ENCODE measurements at regions not wholly inside any gene's neighbourhood (a gene's known extent, or its start where the extent isn't known, plus 50 kb on each side); places are given as distances from the start of the nearest gene placed in this dataset.
A peak's percentile ranks its signal among the peaks of the same experiment; 100 is the strongest.
"Not testable (repeated sequence)": the region's sequence is repeated elsewhere in the genome, so short reads cannot be mapped to it uniquely, and the experiment has no call there.

DNA sequence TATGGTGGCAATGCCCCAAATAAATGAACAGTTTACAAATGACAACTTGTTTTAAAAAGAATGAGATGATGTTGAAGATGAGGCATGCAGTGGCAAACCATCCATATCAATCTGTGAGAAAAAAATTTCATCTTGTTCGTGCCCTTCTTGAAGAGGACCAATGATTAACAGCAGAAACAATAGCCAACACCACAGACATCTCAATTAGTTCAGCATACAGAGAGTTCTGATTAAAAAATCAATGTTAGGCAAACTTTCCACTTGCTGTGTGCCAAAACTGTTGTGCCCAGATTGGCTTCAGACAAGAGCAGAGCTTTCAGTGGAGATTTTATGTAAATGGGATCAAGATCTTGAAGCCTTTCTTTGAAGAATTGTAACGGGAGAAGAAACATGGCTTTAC lies 329.9 kb downstream of the BMP4 start:
- Histone ChIP-seq H3K9me3 (ENCODE audit: control insufficient read depth in 5 of 5, low read length in 5 of 5) (no peaks in the 10 kb centered on the region), H3K9ac (ENCODE audit: low read length in 5 of 5) (no peak overlapping the region), H3K4me1 (ENCODE audit: control insufficient read depth in 5 of 5, insufficient read depth in 5 of 5, low read length in 5 of 5) (peaks cover 0 to 4% (median 2%) of the 10 kb centered on the region in 5 donors), H3K27ac (ENCODE audit: low read depth, low read length) (no peak overlapping the region), H3K27me3 (ENCODE audit: control insufficient read depth in 5 of 5, insufficient read depth in 4 of 5, low read length in 5 of 5) (peaks cover 0 to 2% (median 0%) of the 10 kb centered on the region in 5 donors), H3K36me3 (ENCODE audit: control insufficient read depth in 5 of 5, insufficient read depth in 5 of 5, low read length in 5 of 5) (no peaks in the 10 kb centered on the region), H3K4me3 (ENCODE audit: low read depth in 1 of 5, low read length in 5 of 5) (no peak overlapping the region)

DNA sequence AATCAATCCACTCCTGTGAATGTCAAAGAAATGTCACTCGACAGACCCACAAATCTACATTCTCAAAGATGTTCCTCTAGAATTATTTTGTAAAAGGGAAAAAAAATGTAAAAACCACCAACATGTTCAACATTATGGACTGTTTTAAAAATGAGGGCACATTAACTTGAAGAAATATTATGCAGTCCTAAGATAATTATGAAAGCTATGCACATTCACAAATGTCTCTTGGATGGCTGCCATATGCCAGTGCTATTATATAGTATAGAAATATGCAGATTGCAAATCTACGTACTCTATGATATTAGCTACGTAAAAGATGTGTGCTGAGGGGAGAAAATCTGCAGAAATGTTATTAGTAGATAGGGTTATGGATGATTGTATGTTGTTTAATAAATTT lies 334.2 kb downstream of the BMP4 start:
- Histone ChIP-seq H3K4me3 (ENCODE audit: low read depth in 1 of 5, low read length in 5 of 5) (no peak overlapping the region), H3K9me3 (ENCODE audit: control insufficient read depth in 5 of 5, low read length in 5 of 5) (no peaks in the 10 kb centered on the region), H3K4me1 (ENCODE audit: control insufficient read depth in 5 of 5, insufficient read depth in 5 of 5, low read length in 5 of 5) (peaks cover 0 to 32% (median 23%) of the 10 kb centered on the region in 5 donors), H3K27me3 (ENCODE audit: control insufficient read depth in 5 of 5, insufficient read depth in 4 of 5, low read length in 5 of 5) (peaks cover 0 to 2% (median 0%) of the 10 kb centered on the region in 5 donors), H3K36me3 (ENCODE audit: control insufficient read depth in 5 of 5, insufficient read depth in 5 of 5, low read length in 5 of 5) (no peaks in the 10 kb centered on the region), H3K9ac (ENCODE audit: low read length in 5 of 5) (no peak overlapping the region), H3K27ac (ENCODE audit: low read depth, low read length) (no peak overlapping the region)

DNA sequence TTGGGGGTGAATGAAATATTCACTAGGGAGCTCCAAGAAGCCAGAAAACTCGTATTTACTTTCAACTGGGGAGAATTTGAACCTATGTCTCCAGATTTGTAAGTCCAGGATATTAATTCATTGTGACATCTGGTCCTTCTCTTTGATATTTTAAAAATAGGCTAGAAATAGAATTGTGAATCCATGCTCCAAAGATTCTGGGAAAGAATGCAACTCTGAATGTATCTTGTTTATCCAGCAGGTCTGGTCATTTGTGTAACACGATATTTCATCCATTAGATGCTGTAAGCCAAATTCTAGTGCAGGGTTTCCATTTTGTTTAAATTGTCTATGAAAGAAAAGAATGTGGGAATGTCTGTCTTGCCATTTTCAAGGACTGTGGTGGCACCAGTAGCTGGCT lies 334.7 kb downstream of the BMP4 start:
- H3K27ac ChIP-seq (ENCODE audit: low read depth, low read length) = no peak overlapping the region
- H3K9me3 ChIP-seq (ENCODE audit: control insufficient read depth in 5 of 5, low read length in 5 of 5) = peaks cover 0 to under 1% (median 0%) of the 10 kb centered on the region in 5 donors
- no peak overlapping the region for H3K9ac ChIP-seq (ENCODE audit: low read length in 5 of 5)
- no peaks in the 10 kb centered on the region for H3K36me3 ChIP-seq (ENCODE audit: control insufficient read depth in 5 of 5, insufficient read depth in 5 of 5, low read length in 5 of 5)
- H3K27me3 ChIP-seq (ENCODE audit: control insufficient read depth in 5 of 5, insufficient read depth in 4 of 5, low read length in 5 of 5) = peaks cover 0 to 2% (median 0%) of the 10 kb centered on the region in 5 donors
- H3K4me3 ChIP-seq (ENCODE audit: low read depth in 1 of 5, low read length in 5 of 5) = no peak overlapping the region
- peaks cover 0 to 32% (median 23%) of the 10 kb centered on the region in 5 donors for H3K4me1 ChIP-seq (ENCODE audit: control insufficient read depth in 5 of 5, insufficient read depth in 5 of 5, low read length in 5 of 5)

DNA sequence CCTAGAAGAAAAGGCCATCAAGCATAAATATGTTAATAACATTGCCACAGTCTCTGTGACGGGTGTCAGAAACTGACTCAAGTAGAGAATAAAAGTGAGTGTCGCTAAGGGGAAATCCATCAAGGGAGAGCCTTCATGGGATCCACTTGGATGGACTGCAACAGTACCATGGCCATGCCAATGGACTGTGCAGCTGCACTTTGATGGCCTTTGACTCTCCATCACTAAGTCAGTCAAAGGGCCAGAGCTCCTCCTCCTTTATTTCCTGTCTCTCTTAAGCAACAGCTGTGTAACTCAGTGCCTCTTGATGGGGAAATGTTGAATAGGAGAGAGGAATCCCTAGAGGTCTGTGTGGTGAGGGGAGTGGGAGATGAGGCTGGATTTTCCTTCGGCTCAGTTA lies 335.2 kb downstream of the BMP4 start:
- Histone ChIP-seq H3K4me3 (ENCODE audit: low read depth in 1 of 5, low read length in 5 of 5) (no peak overlapping the region), H3K9ac (ENCODE audit: low read length in 5 of 5) (no peak overlapping the region), H3K27me3 (ENCODE audit: control insufficient read depth in 5 of 5, insufficient read depth in 4 of 5, low read length in 5 of 5) (peaks cover 0 to 2% (median 0%) of the 10 kb centered on the region in 5 donors), H3K36me3 (ENCODE audit: control insufficient read depth in 5 of 5, insufficient read depth in 5 of 5, low read length in 5 of 5) (no peaks in the 10 kb centered on the region), H3K4me1 (ENCODE audit: control insufficient read depth in 5 of 5, insufficient read depth in 5 of 5, low read length in 5 of 5) (peaks cover 0 to 32% (median 23%) of the 10 kb centered on the region in 5 donors), H3K9me3 (ENCODE audit: control insufficient read depth in 5 of 5, low read length in 5 of 5) (peaks cover 0 to 3% (median 0%) of the 10 kb centered on the region in 5 donors), H3K27ac (ENCODE audit: low read depth, low read length) (peak overlapping the region; percentile 54)

DNA sequence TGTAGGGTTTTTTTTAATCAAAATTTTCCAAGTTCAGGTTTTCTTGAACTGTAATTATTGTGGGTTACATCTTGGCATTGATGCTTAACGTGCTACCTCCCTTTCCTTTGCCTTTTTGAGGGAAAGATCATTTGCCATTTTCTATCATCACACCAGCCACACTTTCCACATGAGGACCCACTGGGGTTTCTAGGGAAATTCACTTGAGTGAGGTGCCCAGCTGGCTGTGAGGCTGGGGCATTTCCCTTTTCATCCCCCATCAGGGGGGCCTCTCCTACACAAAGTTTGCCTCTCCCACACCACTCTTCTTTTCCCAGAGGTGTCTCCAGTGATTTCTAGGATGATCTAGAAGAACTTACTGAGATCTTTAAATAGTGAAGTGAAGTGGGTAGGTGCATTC lies 335.7 kb downstream of the BMP4 start:
- Histone ChIP-seq H3K4me3 (ENCODE audit: low read depth in 1 of 5, low read length in 5 of 5) (no peak overlapping the region), H3K9ac (ENCODE audit: low read length in 5 of 5) (peak overlapping the region in 2 of 5 donors; percentile 36 to 58), H3K27ac (ENCODE audit: low read depth, low read length) (peak overlapping the region; percentile 54), H3K27me3 (ENCODE audit: control insufficient read depth in 5 of 5, insufficient read depth in 4 of 5, low read length in 5 of 5) (peaks cover 0 to 2% (median 0%) of the 10 kb centered on the region in 5 donors), H3K36me3 (ENCODE audit: control insufficient read depth in 5 of 5, insufficient read depth in 5 of 5, low read length in 5 of 5) (no peaks in the 10 kb centered on the region), H3K4me1 (ENCODE audit: control insufficient read depth in 5 of 5, insufficient read depth in 5 of 5, low read length in 5 of 5) (peaks cover 0 to 36% (median 23%) of the 10 kb centered on the region in 5 donors), H3K9me3 (ENCODE audit: control insufficient read depth in 5 of 5, low read length in 5 of 5) (peaks cover 0 to 3% (median 0%) of the 10 kb centered on the region in 5 donors)

DNA sequence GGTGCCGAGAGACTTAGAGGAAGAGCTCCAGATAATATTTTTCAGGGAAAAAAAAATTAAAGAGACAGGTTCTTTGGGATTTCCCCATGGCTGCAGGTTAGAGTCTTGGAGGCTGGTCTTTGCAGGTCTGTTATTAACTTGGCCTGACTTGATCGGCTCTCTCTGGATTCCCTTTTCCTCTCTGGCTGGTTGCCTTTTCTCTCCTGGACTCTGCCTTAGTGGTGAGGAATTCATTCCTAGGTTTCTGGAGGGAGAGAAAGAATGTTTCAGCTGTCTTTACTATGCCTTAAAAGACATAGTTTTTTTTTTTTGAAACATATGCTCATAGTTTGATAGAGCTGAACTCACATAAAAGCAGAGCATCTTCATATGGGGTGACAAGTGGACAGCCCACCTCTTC lies 336.3 kb downstream of the BMP4 start:
- peak overlapping the region in 2 of 5 donors; percentile 36 to 58 for H3K9ac ChIP-seq (ENCODE audit: low read length in 5 of 5)

DNA sequence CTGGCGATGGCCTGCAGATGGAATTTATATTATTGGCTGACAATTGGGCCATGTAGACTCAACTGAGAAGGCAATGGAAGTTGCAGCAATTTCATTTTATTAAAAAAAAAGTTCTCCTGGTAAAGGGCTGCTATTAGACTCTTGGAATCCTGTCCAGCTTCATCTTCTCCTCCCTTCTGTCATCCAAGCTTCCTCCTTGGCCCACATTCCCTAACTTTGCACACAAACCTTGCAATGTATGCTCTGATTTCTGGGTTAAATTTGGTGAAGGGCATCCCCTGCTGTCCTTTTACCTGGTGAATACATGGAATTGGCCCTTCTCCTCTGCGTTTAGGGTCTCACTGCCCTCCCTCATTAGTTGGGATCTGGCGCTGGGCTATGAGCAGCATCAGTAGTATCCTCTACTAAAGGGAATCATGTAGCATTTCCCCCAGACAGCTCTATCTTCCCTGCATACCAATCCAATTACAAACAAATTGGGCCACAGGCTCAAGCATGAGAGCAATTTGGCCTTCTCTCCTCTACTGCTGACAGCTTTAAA lies 336.9 kb downstream of the BMP4 start:
- peaks cover 0 to 36% (median 23%) of the 10 kb centered on the region in 5 donors for H3K4me1 ChIP-seq (ENCODE audit: control insufficient read depth in 5 of 5, insufficient read depth in 5 of 5, low read length in 5 of 5)
- H3K4me3 ChIP-seq (ENCODE audit: low read depth in 1 of 5, low read length in 5 of 5) = no peak overlapping the region
- H3K27ac ChIP-seq (ENCODE audit: low read depth, low read length) = peak overlapping the region; percentile 54
- H3K9me3 ChIP-seq (ENCODE audit: control insufficient read depth in 5 of 5, low read length in 5 of 5) = peaks cover 0 to 3% (median 0%) of the 10 kb centered on the region in 5 donors
- peaks cover 0 to 2% (median 0%) of the 10 kb centered on the region in 5 donors for H3K27me3 ChIP-seq (ENCODE audit: control insufficient read depth in 5 of 5, insufficient read depth in 4 of 5, low read length in 5 of 5)
- no peaks in the 10 kb centered on the region for H3K36me3 ChIP-seq (ENCODE audit: control insufficient read depth in 5 of 5, insufficient read depth in 5 of 5, low read length in 5 of 5)
- no peak overlapping the region for H3K9ac ChIP-seq (ENCODE audit: low read length in 5 of 5)

More for the DNA sequence above, 336.3 kb downstream of the BMP4 start:
- H3K4me1 ChIP-seq (ENCODE audit: control insufficient read depth in 5 of 5, insufficient read depth in 5 of 5, low read length in 5 of 5) = peaks cover 0 to 36% (median 23%) of the 10 kb centered on the region in 5 donors
- peaks cover 0 to 2% (median 0%) of the 10 kb centered on the region in 5 donors for H3K27me3 ChIP-seq (ENCODE audit: control insufficient read depth in 5 of 5, insufficient read depth in 4 of 5, low read length in 5 of 5)
- H3K27ac ChIP-seq (ENCODE audit: low read depth, low read length) = peak overlapping the region; percentile 54
- peaks cover 0 to 3% (median 0%) of the 10 kb centered on the region in 5 donors for H3K9me3 ChIP-seq (ENCODE audit: control insufficient read depth in 5 of 5, low read length in 5 of 5)
- no peak overlapping the region for H3K4me3 ChIP-seq (ENCODE audit: low read depth in 1 of 5, low read length in 5 of 5)
- no peaks in the 10 kb centered on the region for H3K36me3 ChIP-seq (ENCODE audit: control insufficient read depth in 5 of 5, insufficient read depth in 5 of 5, low read length in 5 of 5)

DNA sequence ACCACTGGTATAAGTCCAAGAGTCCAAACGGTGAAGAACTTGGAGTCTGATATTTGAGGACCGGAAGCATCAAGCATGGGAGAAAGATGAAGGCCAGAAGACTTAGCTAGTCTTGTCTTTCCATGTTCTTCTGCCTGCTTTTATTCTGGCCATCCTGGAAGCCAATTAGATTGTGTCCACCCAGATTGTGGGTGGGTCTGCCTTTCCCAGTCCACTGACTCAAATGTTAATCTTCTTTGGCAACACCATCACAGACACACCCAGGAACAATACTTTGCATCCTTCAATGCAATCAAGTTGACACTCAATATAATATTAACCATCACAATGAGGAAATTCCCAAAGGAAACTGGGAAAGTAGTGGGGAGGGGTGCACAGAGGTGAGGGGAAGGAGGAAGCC lies 340.1 kb downstream of the BMP4 start:
- H3K4me1 ChIP-seq (ENCODE audit: control insufficient read depth in 5 of 5, insufficient read depth in 5 of 5, low read length in 5 of 5) = peaks cover 0 to 30% (median 23%) of the 10 kb centered on the region in 5 donors
- H3K27me3 ChIP-seq (ENCODE audit: control insufficient read depth in 5 of 5, insufficient read depth in 4 of 5, low read length in 5 of 5); H3K27ac ChIP-seq (ENCODE audit: low read depth, low read length); H3K4me3 ChIP-seq (ENCODE audit: low read depth in 1 of 5, low read length in 5 of 5); H3K9me3 ChIP-seq (ENCODE audit: control insufficient read depth in 5 of 5, low read length in 5 of 5); H3K9ac ChIP-seq (ENCODE audit: low read length in 5 of 5); H3K36me3 ChIP-seq (ENCODE audit: control insufficient read depth in 5 of 5, insufficient read depth in 5 of 5, low read length in 5 of 5): not testable (repeated sequence)

DNA sequence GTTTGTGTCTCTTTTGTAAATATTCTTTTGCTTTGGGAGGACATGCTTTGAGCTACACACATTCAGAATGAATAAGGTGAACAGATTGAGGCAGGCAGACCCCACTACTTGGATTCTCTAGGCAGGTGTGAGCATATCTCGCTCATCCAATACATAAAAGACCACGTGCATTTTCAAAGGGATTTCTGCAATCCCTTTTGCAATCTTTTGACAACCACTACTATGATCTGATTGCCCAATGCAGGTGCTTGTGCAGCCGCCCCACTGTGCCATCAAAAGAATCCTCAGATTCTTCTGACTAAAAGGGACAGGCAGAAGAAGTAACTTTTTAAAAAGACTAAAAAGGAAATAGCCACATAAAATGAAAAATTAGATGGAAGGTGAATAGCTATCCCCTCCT lies 341.4 kb downstream of the BMP4 start:
- no peak overlapping the region for H3K9ac ChIP-seq (ENCODE audit: low read length in 5 of 5)
- H3K4me1 ChIP-seq (ENCODE audit: control insufficient read depth in 5 of 5, insufficient read depth in 5 of 5, low read length in 5 of 5) = peaks cover 0 to 17% (median 13%) of the 10 kb centered on the region in 5 donors
- peaks cover 0 to 6% (median 0%) of the 10 kb centered on the region in 5 donors for H3K27me3 ChIP-seq (ENCODE audit: control insufficient read depth in 5 of 5, insufficient read depth in 4 of 5, low read length in 5 of 5)
- no peak overlapping the region for H3K27ac ChIP-seq (ENCODE audit: low read depth, low read length)
- no peak overlapping the region for H3K4me3 ChIP-seq (ENCODE audit: low read depth in 1 of 5, low read length in 5 of 5)
- H3K36me3 ChIP-seq (ENCODE audit: control insufficient read depth in 5 of 5, insufficient read depth in 5 of 5, low read length in 5 of 5) = no peaks in the 10 kb centered on the region
- H3K9me3 ChIP-seq (ENCODE audit: control insufficient read depth in 5 of 5, low read length in 5 of 5) = peaks cover 0 to 3% (median 0%) of the 10 kb centered on the region in 5 donors

DNA sequence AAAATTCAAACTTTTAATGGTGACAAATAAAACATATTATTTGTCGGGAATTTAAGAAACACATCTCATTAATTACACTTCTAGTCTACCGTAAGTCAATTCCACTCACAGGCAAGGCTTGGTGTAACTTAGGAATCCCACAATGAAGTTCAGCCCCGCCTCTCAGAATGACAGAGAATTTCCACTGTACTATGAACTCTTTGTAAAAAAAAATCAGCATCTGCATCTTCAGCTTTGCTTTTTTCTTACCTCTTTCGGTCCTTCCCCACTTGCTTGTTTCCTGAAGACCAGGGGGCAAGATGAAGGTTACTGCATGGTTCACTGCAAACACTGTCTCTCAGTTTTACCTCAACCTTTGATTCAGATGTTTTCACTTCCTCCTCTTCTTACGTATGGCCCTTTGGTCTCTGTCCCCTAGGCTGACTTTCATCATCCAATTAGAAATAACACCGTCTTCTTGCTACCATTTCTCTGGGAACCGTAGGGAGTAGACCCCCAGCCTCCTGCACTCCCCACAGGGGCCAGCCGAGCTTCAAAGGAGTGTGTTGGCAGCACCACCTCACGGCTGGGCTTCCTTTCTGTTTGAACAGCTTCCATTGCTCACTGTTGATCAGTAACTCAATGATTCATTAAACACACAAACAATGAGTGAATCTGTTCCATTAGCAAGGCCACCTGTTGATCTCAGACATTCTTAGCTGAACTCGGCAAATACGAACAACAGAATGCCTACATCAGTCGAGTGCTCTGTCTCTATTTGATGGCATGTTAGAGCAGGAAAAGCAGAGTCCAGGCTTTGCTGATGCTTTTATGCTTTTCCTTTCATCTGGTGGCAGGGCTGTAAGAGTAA lies 343.0 kb downstream of the BMP4 start:
- no peak overlapping the region for H3K27ac ChIP-seq (ENCODE audit: low read depth, low read length)
- H3K36me3 ChIP-seq (ENCODE audit: control insufficient read depth in 5 of 5, insufficient read depth in 5 of 5, low read length in 5 of 5) = no peaks in the 10 kb centered on the region
- peaks cover 0 to 6% (median 0%) of the 10 kb centered on the region in 5 donors for H3K27me3 ChIP-seq (ENCODE audit: control insufficient read depth in 5 of 5, insufficient read depth in 4 of 5, low read length in 5 of 5)
- no peak overlapping the region for H3K4me3 ChIP-seq (ENCODE audit: low read depth in 1 of 5, low read length in 5 of 5)
- peaks cover 0 to 3% (median 0%) of the 10 kb centered on the region in 5 donors for H3K9me3 ChIP-seq (ENCODE audit: control insufficient read depth in 5 of 5, low read length in 5 of 5)
- H3K4me1 ChIP-seq (ENCODE audit: control insufficient read depth in 5 of 5, insufficient read depth in 5 of 5, low read length in 5 of 5) = peaks cover 0 to 4% (median 0%) of the 10 kb centered on the region in 5 donors
- no peak overlapping the region for H3K9ac ChIP-seq (ENCODE audit: low read length in 5 of 5)

Data from subcutaneous abdominal adipose tissue (tissue), 5 donors.